HAP-1 (cell line): ENCODE measurements at regions not wholly inside any gene's neighbourhood (a gene's known extent, or its start where the extent isn't known, plus 50 kb on each side); places are given as distances from the start of the nearest gene placed in this dataset.
A peak's percentile ranks its signal among the peaks of the same experiment; 100 is the strongest.
"Not testable (repeated sequence)": the region's sequence is repeated elsewhere in the genome, so short reads cannot be mapped to it uniquely, and the experiment has no call there.

Source experiments
- DNase-seq, 2 experiments: peaks; one replicate each; pipeline ENCODE4 v3.0.0-alpha.2; 2016 to 2020; ENCODE audit warnings: low spot score in 2 of 2
- H3K27me3 ChIP-seq: fragments of 250-450 bp; sonication (Bioruptor Pico); 2 replicates; pipeline ENCODE4 v1.5.1; 2020; ENCODE audit warnings: low read depth, mild to moderate bottlenecking, moderate library complexity
- H3K36me3 ChIP-seq: fragments of 250-450 bp; sonication (Bioruptor Pico); replicated peaks from 2 replicates; pipeline ENCODE4 v1.5.1; 2020; ENCODE audit warnings: mild to moderate bottlenecking
- H3K4me1 ChIP-seq: fragments of 250-450 bp; sonication (Bioruptor Pico); 2 replicates; pipeline ENCODE4 v1.5.1; 2020; ENCODE audit warnings: mild to moderate bottlenecking
- H3K4me3 ChIP-seq: fragments of 250-450 bp; sonication (Bioruptor Pico); 2 replicates; pipeline ENCODE4 v1.5.1; 2020; ENCODE audit warnings: mild to moderate bottlenecking, moderate library complexity
- H3K9me3 ChIP-seq: fragments of 250-450 bp; sonication (Bioruptor Pico); 2 replicates; pipeline ENCODE4 v1.5.1; 2020; ENCODE audit warnings: mild to moderate bottlenecking, moderate library complexity
- in situ Hi-C: fragments of 300-500 bp; cut with MboI; formaldehyde crosslinking; loops from 3 replicates; pipeline ENCODE4 v1.14.3; 2020; ENCODE audit warnings: low sequenced_read_pairs, inconsistent platforms, mixed read lengths

DNA sequence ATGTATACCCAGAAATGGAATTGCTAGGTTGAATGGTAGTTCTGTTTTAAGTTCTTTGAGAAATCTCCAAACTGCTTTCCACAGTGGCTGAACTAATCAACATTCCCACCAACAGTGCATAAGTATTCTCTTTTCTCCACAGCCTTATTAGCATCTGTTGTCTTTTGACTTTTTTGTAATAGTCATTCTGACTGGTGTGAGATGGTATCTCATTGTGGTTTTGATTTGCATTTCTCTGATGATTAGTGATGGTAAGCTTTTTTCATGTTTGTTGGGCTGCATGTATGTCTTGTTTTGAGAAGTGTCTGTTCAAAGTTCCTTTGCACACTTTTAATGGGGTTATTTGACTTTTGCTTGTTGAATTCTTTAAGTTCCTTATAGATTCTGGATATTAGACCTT, 52.4 kb upstream of the EHHADH start:
- H3K36me3 ChIP-seq, in situ Hi-C loops, H3K4me3 ChIP-seq, DNase-seq, H3K4me1 ChIP-seq, H3K27me3 ChIP-seq, H3K9me3 ChIP-seq: not testable (repeated sequence)

DNA sequence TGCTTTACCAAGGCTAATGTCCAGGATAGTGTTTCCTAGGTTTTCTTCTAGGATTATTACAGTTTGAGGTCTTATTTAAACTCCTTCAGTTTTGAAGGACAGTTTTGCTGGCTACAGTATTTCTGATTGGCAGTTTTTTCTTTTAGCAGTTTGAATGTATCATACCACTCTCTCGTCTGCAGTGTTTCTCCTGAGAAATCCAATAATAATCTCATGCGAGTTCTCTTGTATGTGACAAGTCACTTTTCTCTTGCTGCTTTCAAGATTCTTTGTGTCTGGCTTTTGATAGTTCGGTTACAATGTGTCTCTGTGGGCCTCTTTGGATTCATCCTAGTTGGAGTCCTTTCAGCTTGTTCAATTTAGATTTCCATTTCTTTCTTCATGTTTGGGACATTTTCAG, 53.0 kb upstream of the EHHADH start:
- no peak for DNase-seq
- H3K36me3 ChIP-seq = no peaks in the 10 kb centered on the region
- in situ Hi-C loops = no loop called here
- H3K4me3 ChIP-seq = no peak overlapping the region
- H3K27me3 ChIP-seq = no peaks in the 10 kb centered on the region
- H3K9me3 ChIP-seq = no peaks in the 10 kb centered on the region
- no peaks in the 10 kb centered on the region for H3K4me1 ChIP-seq

DNA sequence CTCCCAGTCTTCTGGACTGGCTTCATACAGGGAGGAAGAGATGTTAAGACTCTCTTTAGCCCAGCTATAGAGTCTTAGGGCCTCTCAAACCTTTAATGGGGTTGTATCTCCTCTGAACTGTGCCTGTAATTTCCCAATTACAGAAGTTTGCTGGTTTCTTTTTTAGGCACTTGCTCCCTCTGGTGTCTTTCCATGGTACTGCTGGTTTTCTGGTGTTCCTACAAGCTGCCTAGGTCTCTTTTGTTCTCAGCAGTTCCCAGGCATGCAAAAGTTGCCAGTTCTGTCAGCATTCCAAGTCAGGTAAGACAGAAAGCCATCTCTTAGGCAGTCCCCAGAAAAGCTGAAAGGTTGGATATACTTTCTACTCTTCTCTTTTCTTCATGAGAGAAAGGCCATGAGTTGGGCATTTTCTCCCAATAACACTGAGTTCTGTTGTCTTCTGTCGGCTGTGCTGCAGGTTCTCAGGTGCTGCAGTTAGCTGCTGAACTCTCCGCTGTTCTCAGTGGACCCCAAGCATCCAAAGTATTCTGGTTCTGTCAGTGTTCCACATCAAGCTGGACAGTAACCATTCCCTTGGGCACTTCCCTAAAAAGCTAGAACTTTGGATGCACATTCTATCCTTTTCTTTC, 54.4 kb upstream of the EHHADH start:
- no peaks in the 10 kb centered on the region for H3K36me3 ChIP-seq
- no peaks in the 10 kb centered on the region for H3K27me3 ChIP-seq
- H3K4me3 ChIP-seq = no peak overlapping the region
- no peaks in the 10 kb centered on the region for H3K9me3 ChIP-seq
- in situ Hi-C loops = no loop called here
- H3K4me1 ChIP-seq = no peaks in the 10 kb centered on the region
- peak; percentile 53 to 84 for DNase-seq

DNA sequence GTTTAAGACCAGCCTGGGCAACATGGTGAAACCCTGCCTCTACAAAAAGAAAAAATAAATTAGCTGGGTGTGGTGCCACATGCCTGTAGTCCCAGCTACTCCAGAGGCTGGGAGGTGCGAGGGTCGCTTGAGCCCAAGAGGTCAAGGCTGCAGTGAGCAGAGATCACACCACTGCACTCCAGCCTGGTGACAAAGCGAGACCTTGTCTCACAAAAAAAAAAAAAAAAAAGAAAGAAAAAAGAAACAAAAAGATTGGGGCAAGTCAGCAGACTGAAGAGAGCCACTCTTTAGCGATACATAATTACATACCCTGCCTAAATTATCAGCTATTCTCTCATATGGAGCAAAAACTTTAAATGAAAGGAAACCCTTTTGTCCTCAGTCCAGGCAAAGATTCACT, 53.6 kb upstream of the MAP3K13 start:
- Histone ChIP-seq H3K36me3 (no peaks in the 10 kb centered on the region), H3K4me3 (no peak overlapping the region), H3K9me3 (no peaks in the 10 kb centered on the region), H3K4me1 (no peaks in the 10 kb centered on the region), H3K27me3 (no peaks in the 10 kb centered on the region)
- no peak for DNase-seq
- in situ Hi-C loops = no loop called here

- no peaks in the 10 kb centered on the region for H3K9me3 ChIP-seq
- no peaks in the 10 kb centered on the region for H3K27me3 ChIP-seq
- DNase-seq = no peak
- in situ Hi-C loops = no loop called here
- no peak overlapping the region for H3K4me3 ChIP-seq
- no peaks in the 10 kb centered on the region for H3K4me1 ChIP-seq
- no peaks in the 10 kb centered on the region for H3K36me3 ChIP-seq
These were observed 53.1 kb upstream of the MAP3K13 start for GRCh38 chr3:185309795-185310194.

GRCh38 chr3:185311991-185312390, 50.9 kb upstream of the MAP3K13 start:
- Histone ChIP-seq H3K27me3 (no peaks in the 10 kb centered on the region), H3K4me1 (no peaks in the 10 kb centered on the region), H3K9me3 (no peaks in the 10 kb centered on the region), H3K36me3 (no peaks in the 10 kb centered on the region), H3K4me3 (no peak overlapping the region)
- in situ Hi-C loops = no loop called here
- no peak for DNase-seq
